Pons (tissue), 1 donor: ENCODE measurements at regions not wholly inside any gene's neighbourhood (a gene's known extent, or its start where the extent isn't known, plus 50 kb on each side); places are given as distances from the start of the nearest gene placed in this dataset.

Experiments used
- DNase-seq: peaks from one replicate; pipeline ENCODE4 v3.0.0-alpha.2; 2016; ENCODE audit warnings: low spot score

- DNase-seq = no peak
Observed at GRCh38 chr5:160511280-160511929, 89.8 kb downstream of the PTTG1 start.
